NCI-H526 treated with DMSO at 0.1 percent for 48 hours (cell line): ENCODE measurements at regions not wholly inside any gene's neighbourhood (a gene's known extent, or its start where the extent isn't known, plus 50 kb on each side); places are given as distances from the start of the nearest gene placed in this dataset.

Experiments used
- DNase-seq: peaks from one replicate; lab custom pipeline; 2025; lab: John Stamatoyannopoulos, UW

DNA sequence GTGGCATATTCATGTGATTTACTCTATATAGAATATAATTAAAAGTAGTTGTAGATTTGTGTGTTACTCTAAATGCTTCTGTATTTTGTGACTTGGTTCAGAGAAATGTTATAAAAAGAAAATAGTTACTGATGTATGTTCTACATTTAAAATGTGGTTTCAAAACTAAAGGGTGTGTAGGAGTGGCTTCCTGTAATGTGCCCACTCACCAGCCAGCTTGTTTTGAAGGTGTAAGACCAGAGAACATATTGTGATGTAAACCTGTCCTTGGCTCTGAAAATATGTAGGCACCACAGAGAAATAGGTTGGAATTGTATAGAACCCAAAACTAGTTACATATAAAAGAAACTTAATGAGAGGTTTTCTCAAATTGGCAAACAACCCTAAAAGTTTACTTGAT lies 51.2 kb upstream of the ARRDC3 start:
- DNase-seq, result no peak

DNA sequence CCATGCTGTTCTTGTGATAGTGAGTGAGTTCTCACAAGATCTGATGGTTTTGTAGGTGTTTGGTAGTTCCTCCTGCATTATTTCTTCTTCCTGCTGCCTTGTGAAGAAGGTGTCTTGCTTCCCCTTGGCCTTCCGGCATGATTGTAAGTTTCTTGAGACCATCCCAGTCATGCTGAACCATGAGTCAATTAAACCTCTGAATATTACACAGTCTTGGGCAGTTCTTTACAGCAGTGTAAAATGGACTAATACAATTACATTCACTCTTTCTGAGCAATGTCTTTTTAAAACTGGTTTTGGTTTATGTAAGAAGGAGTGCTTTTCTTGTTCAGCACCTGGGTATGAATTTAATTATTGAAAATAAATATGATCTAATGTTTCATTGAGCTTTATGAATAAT lies 50.7 kb upstream of the ARRDC3 start:
- DNase-seq, result no peak
